ENCODE measurements at regions not wholly inside any gene's neighbourhood (a gene's known extent, or its start where the extent isn't known, plus 50 kb on each side); places are given as distances from the start of the nearest gene placed in this dataset.

DNA sequence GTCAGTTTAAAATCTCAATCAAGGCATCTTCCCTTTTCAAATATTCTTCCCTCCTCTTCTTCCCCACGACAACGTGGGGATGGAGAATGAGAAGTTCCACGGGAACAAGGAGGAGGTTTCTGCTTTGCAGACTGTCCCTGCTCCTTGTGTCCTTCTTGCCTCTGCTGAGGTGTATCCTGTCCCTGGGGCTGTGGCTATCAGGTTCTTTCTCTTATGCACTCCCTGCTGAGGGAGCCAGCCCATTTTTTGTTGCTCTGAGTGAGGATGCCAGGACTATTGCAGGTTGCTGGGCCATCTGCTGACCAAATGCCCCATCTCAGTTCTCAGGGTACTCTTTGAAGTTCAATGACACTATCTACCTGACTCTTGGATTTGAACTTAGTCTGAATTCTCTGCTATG, 533.6 kb downstream of the RNF144B start:
- TF ChIP-seq, protein P1, sequence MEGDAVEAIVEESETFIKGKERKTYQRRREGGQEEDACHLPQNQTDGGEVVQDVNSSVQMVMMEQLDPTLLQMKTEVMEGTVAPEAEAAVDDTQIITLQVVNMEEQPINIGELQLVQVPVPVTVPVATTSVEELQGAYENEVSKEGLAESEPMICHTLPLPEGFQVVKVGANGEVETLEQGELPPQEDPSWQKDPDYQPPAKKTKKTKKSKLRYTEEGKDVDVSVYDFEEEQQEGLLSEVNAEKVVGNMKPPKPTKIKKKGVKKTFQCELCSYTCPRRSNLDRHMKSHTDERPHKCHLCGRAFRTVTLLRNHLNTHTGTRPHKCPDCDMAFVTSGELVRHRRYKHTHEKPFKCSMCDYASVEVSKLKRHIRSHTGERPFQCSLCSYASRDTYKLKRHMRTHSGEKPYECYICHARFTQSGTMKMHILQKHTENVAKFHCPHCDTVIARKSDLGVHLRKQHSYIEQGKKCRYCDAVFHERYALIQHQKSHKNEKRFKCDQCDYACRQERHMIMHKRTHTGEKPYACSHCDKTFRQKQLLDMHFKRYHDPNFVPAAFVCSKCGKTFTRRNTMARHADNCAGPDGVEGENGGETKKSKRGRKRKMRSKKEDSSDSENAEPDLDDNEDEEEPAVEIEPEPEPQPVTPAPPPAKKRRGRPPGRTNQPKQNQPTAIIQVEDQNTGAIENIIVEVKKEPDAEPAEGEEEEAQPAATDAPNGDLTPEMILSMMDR (conservative IDR thresholded peaks at IDR 0.05) = no peak
- no peak overlapping the region for H3K27ac ChIP-seq

DNA sequence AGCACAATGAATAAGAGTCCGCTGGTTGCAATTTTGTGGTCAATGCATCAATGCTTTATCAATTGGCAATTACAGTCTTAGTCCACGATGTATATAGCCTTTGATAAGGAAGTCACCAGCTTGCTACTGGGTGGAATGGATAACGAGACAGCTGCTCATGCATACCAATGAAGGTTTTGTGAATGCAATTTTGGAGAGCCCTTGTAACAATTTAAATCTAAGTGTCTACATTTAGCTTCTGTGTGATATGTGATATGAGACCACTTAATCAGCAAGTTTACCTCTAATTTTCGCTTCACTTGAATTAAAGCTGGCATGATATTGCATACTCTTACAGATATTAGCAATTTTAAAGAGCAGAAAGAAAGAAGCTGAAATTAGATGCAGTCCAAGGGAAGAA, 543.9 kb downstream of the RNF144B start:
- H3K27ac ChIP-seq = no peak overlapping the region
- TF ChIP-seq, protein P1 (conservative IDR thresholded peaks at IDR 0.05) = no peak

DNA sequence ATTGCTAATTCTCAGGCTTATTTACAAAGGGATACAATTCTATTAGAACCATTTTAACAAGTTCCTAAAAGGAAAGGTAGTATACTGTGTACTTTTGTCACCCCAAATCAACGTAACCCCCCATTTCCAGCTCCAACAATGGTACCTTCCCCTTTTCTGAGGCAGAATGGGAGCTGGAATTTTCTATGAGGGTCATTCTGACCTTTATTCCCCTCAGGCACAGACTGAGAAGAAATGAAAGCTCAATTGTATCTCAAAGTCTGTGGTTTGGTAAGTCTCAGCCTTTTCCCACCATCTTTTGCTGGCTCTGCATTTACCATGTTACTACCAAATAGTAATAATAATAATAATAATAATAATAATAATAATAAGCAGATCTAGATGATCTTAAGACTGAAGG, 571.0 kb downstream of the RNF144B start:
- TF ChIP-seq, protein P1 (conservative IDR thresholded peaks at IDR 0.05) = no peak
- no peak overlapping the region for H3K27ac ChIP-seq

DNA sequence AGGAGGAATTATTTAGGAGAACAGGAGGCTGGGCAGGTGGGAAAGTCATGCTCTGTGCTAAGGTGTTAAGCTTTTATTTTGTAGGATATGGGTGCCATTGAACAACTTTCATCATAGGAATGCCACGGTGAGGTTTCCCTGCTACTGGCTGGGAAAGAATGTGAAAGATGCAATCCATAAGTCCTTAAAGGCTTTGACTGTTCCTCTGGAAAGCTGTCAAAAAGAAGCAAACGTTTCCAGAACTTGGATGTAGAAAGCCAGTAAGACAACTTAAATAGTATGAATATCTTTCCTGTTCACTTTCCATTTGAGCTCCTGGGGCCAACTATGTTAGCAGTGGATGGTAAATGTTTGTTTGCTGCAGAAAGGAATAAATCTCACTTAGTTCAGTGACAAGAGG, 574.4 kb downstream of the RNF144B start:
- H3K27ac ChIP-seq = no peak overlapping the region
- TF ChIP-seq, protein P1 (conservative IDR thresholded peaks at IDR 0.05) = no peak

DNA sequence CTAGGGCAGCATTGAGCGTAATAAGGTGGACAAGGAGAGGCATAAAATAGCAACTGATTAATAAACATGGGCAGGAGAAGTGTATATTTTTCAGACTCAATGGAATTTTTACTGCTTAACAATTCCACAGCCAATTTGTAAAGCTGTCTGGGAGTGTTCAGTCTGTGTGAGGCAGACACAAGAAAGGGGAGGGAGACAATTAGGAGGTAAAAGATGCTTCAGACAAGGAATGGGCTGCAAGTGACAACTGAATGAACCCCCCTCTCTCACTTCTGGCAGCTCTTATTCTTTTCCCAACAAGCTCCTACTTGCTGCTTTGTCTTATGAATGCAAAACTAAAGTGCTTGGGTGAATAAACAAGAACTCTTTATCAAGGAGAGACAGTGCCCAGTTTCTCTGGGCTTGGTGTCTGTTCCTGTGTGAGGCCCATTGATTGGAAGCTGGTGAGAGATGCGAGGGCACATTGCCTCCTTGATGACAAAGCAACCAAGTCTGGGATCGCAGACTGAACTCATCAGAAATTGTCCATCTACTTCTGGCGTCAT, 575.3 kb downstream of the RNF144B start:
- H3K27ac ChIP-seq = no peak overlapping the region
- TF ChIP-seq, protein P1 (conservative IDR thresholded peaks at IDR 0.05) = no peak

DNA sequence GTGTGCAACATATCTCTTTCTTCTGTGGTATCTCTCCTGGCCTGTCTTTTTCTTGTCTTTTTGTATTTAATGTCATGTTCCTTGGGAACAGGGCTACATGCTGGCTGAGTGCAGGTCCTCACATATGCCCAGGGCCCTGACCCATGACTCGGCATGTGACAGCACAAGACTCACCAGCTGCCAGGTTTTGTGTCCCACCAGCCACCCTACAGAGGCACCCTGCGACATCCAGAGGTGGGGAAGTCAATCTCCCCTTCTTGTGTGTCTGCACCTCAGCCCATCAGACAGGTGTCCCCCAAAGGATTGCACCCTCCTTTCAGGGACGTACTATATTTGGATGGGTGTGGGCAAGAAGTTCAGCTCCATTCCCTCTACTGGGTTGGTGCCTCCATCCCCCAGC, 576.3 kb downstream of the RNF144B start:
- H3K27ac ChIP-seq = no peak overlapping the region
- TF ChIP-seq, protein P1 (conservative IDR thresholded peaks at IDR 0.05) = no peak

DNA sequence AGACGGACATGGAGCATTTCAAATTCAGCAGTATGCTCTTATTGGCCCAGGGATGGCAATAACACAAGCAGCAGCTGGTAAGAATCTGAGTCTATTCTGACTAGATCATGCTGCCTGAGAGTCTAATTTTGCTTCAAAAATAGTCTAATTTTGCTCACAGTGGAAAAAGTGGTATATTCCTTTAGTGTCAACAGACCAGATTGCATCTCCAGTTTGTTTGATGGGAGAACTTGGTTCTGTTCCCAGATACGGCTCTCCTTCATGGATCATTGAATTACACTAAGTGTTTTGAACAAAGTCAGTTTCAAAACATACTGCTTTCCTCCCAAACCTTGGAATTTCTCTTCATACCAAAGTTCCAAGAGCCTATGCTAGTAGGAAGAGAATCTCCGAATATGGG, 586.1 kb downstream of the RNF144B start:
- TF ChIP-seq, protein P1 (conservative IDR thresholded peaks at IDR 0.05) = no peak
- no peak overlapping the region for H3K27ac ChIP-seq
